ENCODE measurements at regions not wholly inside any gene's neighbourhood (a gene's known extent, or its start where the extent isn't known, plus 50 kb on each side); places are given as distances from the start of the nearest gene placed in this dataset.

DNA sequence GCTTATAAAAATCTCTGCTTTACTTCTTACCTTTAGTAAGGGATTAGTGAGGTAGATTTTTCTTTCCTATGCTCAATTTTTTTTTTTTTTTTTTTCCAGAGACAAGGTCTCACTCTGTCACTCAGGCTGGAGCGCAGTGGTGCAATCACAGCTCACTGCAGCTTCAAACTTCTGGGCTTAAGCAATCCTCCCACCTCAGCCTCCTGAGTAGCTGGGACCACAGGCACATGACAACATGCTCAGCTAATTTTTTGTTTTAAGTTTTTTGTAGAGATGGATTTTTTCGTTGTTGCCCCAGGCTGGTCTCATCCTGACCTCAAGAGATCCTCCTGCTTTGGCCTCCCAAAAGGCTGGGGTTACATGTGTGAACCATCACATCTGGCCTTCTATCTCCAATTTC lies 58.9 kb upstream of the RREB1 start:
- Histone ChIP-seq H3K4me1 (no peaks in the 10 kb centered on the region), H3K9me3 (no peaks in the 10 kb centered on the region), H3K4me3 (no peak overlapping the region), H3K36me3 (no peaks in the 10 kb centered on the region), H3K27ac (no peak overlapping the region), H3K27me3 (no peaks in the 10 kb centered on the region)
- DNase-seq = no peak
- no peak for TF ChIP-seq POLR2A (IDR thresholded peaks at IDR 0.05)
- TF ChIP-seq, protein P1, sequence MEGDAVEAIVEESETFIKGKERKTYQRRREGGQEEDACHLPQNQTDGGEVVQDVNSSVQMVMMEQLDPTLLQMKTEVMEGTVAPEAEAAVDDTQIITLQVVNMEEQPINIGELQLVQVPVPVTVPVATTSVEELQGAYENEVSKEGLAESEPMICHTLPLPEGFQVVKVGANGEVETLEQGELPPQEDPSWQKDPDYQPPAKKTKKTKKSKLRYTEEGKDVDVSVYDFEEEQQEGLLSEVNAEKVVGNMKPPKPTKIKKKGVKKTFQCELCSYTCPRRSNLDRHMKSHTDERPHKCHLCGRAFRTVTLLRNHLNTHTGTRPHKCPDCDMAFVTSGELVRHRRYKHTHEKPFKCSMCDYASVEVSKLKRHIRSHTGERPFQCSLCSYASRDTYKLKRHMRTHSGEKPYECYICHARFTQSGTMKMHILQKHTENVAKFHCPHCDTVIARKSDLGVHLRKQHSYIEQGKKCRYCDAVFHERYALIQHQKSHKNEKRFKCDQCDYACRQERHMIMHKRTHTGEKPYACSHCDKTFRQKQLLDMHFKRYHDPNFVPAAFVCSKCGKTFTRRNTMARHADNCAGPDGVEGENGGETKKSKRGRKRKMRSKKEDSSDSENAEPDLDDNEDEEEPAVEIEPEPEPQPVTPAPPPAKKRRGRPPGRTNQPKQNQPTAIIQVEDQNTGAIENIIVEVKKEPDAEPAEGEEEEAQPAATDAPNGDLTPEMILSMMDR (IDR thresholded peaks at IDR 0.05) = no peak
- intact Hi-C loops (cut with DNase I; ENCODE audit: low total_unique reads) = no loop called here

- Histone ChIP-seq H3K27me3 (no peaks in the 10 kb centered on the region), H3K4me1 (no peaks in the 10 kb centered on the region), H3K27ac (no peak overlapping the region), H3K36me3 (no peaks in the 10 kb centered on the region), H3K4me3 (no peak overlapping the region), H3K9me3 (no peaks in the 10 kb centered on the region)
- TF ChIP-seq, protein P1 (IDR thresholded peaks at IDR 0.05) = no peak
- no peak for TF ChIP-seq POLR2A (IDR thresholded peaks at IDR 0.05)
- no peak for DNase-seq
- intact Hi-C loops (cut with DNase I; ENCODE audit: low total_unique reads) = no loop called here
These were observed 57.8 kb upstream of the RREB1 start for GRCh38 chr6:7050004-7050403.

GRCh38 chr6:7050872-7051779 lies 56.6 kb upstream of the RREB1 start:
- Histone ChIP-seq H3K27ac (peak overlapping the region; percentile 29 to 51), H3K27me3 (no peaks in the 10 kb centered on the region), H3K36me3 (no peaks in the 10 kb centered on the region), H3K9me3 (no peaks in the 10 kb centered on the region), H3K4me1 (no peaks in the 10 kb centered on the region), H3K4me3 (peak overlapping the region; percentile 27 to 43)
- intact Hi-C loops (cut with DNase I; ENCODE audit: low total_unique reads) = no loop called here
- TF ChIP-seq, protein P1 (IDR thresholded peaks at IDR 0.05) = no peak
- no peak for TF ChIP-seq POLR2A (IDR thresholded peaks at IDR 0.05)
- DNase-seq = peak; percentile 21 to 40

DNA sequence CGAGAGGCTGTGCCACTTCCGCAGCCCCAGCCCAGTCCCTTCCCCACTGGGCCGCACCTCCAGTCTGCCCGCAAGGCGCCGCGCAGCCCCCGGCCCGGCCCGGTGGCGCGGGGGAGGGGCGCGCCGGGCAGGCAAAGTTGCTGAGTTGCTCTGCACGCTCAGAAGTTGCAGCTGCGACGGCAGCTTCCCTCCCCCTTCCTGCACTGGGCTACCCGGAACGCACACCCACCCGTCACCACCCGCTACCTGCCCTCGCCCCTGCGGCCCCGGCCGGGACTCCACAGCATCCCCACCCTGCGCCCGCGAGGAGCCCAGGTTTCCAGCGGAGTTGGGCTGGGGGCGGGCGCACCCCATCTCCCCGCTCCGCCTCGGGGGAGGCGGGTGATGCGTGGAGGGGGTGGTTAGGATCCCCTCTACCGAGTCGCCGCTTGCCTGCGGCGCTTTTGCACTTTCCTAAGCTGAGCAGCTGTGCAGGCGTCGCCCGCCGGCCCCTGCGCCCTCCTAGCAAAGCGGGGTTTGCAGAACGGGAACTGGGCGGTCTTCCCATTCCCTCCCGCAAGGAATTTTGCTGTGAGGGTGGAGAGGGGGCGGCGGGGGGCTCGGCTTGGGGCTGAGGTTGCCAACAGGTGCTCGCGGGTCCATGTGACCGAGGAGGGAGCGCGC lies 55.9 kb upstream of the RREB1 start:
- Histone ChIP-seq H3K36me3 (no peaks in the 10 kb centered on the region), H3K9me3 (no peaks in the 10 kb centered on the region), H3K4me1 (no peaks in the 10 kb centered on the region), H3K27ac (peak overlapping the region; percentile 34 to 51), H3K4me3 (peak overlapping the region; percentile 27 to 43), H3K27me3 (no peaks in the 10 kb centered on the region)
- TF ChIP-seq, protein P1 (IDR thresholded peaks at IDR 0.05) = no peak
- peak in 1 of 2 donors; percentile 35 for TF ChIP-seq POLR2A (IDR thresholded peaks at IDR 0.05)
- DNase-seq = peak; percentile 29 to 47
- intact Hi-C loops (cut with DNase I; ENCODE audit: low total_unique reads) = no loop called here

GRCh38 chr6:7052443-7053011 lies 55.2 kb upstream of the RREB1 start:
- intact Hi-C loops (cut with DNase I; ENCODE audit: low total_unique reads) = no loop called here
- Histone ChIP-seq H3K4me1 (no peaks in the 10 kb centered on the region), H3K27me3 (no peaks in the 10 kb centered on the region), H3K36me3 (no peaks in the 10 kb centered on the region), H3K9me3 (no peaks in the 10 kb centered on the region), H3K27ac (peak overlapping the region; percentile 10 to 34), H3K4me3 (peak overlapping the region; percentile 27 to 43)
- peak; percentile 60 to 78 for DNase-seq
- no peak for TF ChIP-seq POLR2A (IDR thresholded peaks at IDR 0.05)
- TF ChIP-seq, protein P1 (IDR thresholded peaks at IDR 0.05) = no peak

Measured in uterus (tissue), 3 donors.